CD14-positive monocyte (primary cell): ENCODE measurements at regions not wholly inside any gene's neighbourhood (a gene's known extent, or its start where the extent isn't known, plus 50 kb on each side); places are given as distances from the start of the nearest gene placed in this dataset.

Source experiments
- DNase-seq, 3 donors: peaks; one replicate each; pipeline ENCODE4 v3.0.0-alpha.2; 2011 to 2022
- H2AFZ ChIP-seq: 2 replicates; pipeline ENCODE4 v1.6.0; 2012; ENCODE audit warnings: mild to moderate bottlenecking, low read depth, low read length, inconsistent platforms; ENCODE audit not compliant: insufficient read depth, poor library complexity, severe bottlenecking
- H3K27ac ChIP-seq, 2 donors: 1 replicate in 1 of 2; 2 replicates in 1 of 2; pipeline ENCODE4 v1.5.1; 2012 to 2013; ENCODE audit warnings: low read length in 2 of 2, control low read depth in 1 of 2, inconsistent platforms in 1 of 2, low read depth in 1 of 2, mild to moderate bottlenecking in 1 of 2
- H3K27me3 ChIP-seq, 2 donors: one replicate each; pipeline versions ENCODE4 v1.6.0 to v1.6.1; 2011 to 2013; ENCODE audit warnings: low read length in 2 of 2; ENCODE audit not compliant: control insufficient read depth in 2 of 2, insufficient read depth in 2 of 2
- H3K36me3 ChIP-seq, 2 donors: replicated peaks in 1 of 2; 1 replicate in 1 of 2; 2 replicates in 1 of 2; pipeline versions ENCODE4 v1.5.1 to v1.6.1; 2012 to 2013; ENCODE audit warnings: low read length in 2 of 2, control low read depth in 1 of 2, inconsistent platforms in 1 of 2, mild to moderate bottlenecking in 1 of 2; ENCODE audit not compliant: insufficient read depth in 2 of 2, control insufficient read depth in 1 of 2
- H3K4me1 ChIP-seq, 2 donors: 1 replicate in 1 of 2; 2 replicates in 1 of 2; pipeline versions ENCODE4 v1.5.1 to v1.6.1; 2012 to 2013; ENCODE audit warnings: low read length in 2 of 2, control low read depth in 1 of 2, inconsistent platforms in 1 of 2, mild to moderate bottlenecking in 1 of 2, moderate library complexity in 1 of 2; ENCODE audit not compliant: insufficient read depth in 2 of 2, control insufficient read depth in 1 of 2
- H3K4me2 ChIP-seq: replicated peaks from 2 replicates; pipeline ENCODE3; 2012; ENCODE audit warnings: low read length, moderate library complexity, mild to moderate bottlenecking; ENCODE audit not compliant: poor library complexity, severe bottlenecking; ENCODE audit errors: extremely low read depth
- H3K4me3 ChIP-seq, 3 experiments: fragments of 200-600 bp in 1 of 3; sonication (generic) in 1 of 3; replicated peaks in 1 of 3; 1 replicate in 2 of 3; 2 replicates in 1 of 3; pipeline ENCODE4 v1.5.1; 2011 to 2013; ENCODE audit warnings: low read length in 3 of 3, mild to moderate bottlenecking in 3 of 3, control low read depth in 2 of 3, low read depth in 2 of 3, inconsistent platforms in 1 of 3, moderate library complexity in 1 of 3
- H3K79me2 ChIP-seq: 2 replicates; pipeline ENCODE4 v1.6.0; 2012; ENCODE audit warnings: mild to moderate bottlenecking, control low read depth, inconsistent platforms, low read length, moderate library complexity; ENCODE audit not compliant: insufficient read depth
- H3K9ac ChIP-seq: 2 replicates; pipeline ENCODE4 v1.6.0; 2017; ENCODE audit warnings: low read length, mild to moderate bottlenecking; ENCODE audit not compliant: insufficient read depth, poor library complexity, severe bottlenecking
- H3K9me3 ChIP-seq, 2 donors: replicated peaks in 1 of 2; 1 replicate in 1 of 2; 2 replicates in 1 of 2; pipeline versions ENCODE4 v1.5.1 to v1.6.1; 2012 to 2013; ENCODE audit warnings: low read length in 2 of 2, control low read depth in 1 of 2; ENCODE audit not compliant: control insufficient read depth in 1 of 2, insufficient read depth in 1 of 2
- H4K20me1 ChIP-seq: 2 replicates; pipeline ENCODE4 v1.6.0; 2012; ENCODE audit warnings: mild to moderate bottlenecking, low read length, control low read depth, moderate library complexity; ENCODE audit not compliant: insufficient read depth
- H3K27ac Mint-ChIP-seq, 7 donors: one replicate each; pipeline ENCODE4 v1.8.0; 2020; ENCODE audit warnings: mild to moderate bottlenecking in 7 of 7, mixed read lengths in 7 of 7, moderate library complexity in 6 of 7, inconsistent platforms in 2 of 7
- H3K27me3 Mint-ChIP-seq, 3 donors: one replicate each; pipeline ENCODE4 v1.8.0; 2021 to 2022; ENCODE audit warnings: low read depth in 3 of 3, mild to moderate bottlenecking in 3 of 3, mixed read lengths in 3 of 3, moderate library complexity in 3 of 3, inconsistent platforms in 1 of 3
- H3K36me3 Mint-ChIP-seq, 2 donors: one replicate each; pipeline ENCODE4 v1.8.0; 2020; ENCODE audit warnings: mixed read lengths in 2 of 2, inconsistent platforms in 1 of 2, mild to moderate bottlenecking in 1 of 2
- H3K4me1 Mint-ChIP-seq: one replicate; pipeline ENCODE4 v1.8.0; 2020; ENCODE audit warnings: mild to moderate bottlenecking, mixed read lengths
- H3K4me3 Mint-ChIP-seq, 2 donors: one replicate each; pipeline ENCODE4 v1.8.0; 2020; ENCODE audit warnings: mild to moderate bottlenecking in 2 of 2, mixed read lengths in 2 of 2, moderate library complexity in 1 of 2
- H3K9me3 Mint-ChIP-seq, 7 donors: one replicate each; pipeline ENCODE4 v1.8.0; 2020 to 2022; ENCODE audit warnings: mixed read lengths in 7 of 7, mild to moderate bottlenecking in 6 of 7, moderate library complexity in 6 of 7, inconsistent platforms in 2 of 7
- WGBS: methylation state at CpG from one replicate; pipeline ENCODE4 v1.1.5; 2013; ENCODE audit warnings: missing lambda C conversion rate; ENCODE audit not compliant: insufficient coverage; 5-methylcytosine and 5-hydroxymethylcytosine counted together
- intact Hi-C, 2 donors: fragments of 100-400 bp; cut with micrococcal nuclease; formaldehyde crosslinking; loops; one replicate each; pipeline versions ENCODE4 v1.15.0 to v1.15.1; 2023
- TF ChIP-seq, protein P1 (sequence below): fragments of 200-600 bp; IDR thresholded peaks from one replicate; pipeline ENCODE4 v1.8.0; 2022; ENCODE audit warnings: antibody characterized with exemption, mild to moderate bottlenecking

DNA sequence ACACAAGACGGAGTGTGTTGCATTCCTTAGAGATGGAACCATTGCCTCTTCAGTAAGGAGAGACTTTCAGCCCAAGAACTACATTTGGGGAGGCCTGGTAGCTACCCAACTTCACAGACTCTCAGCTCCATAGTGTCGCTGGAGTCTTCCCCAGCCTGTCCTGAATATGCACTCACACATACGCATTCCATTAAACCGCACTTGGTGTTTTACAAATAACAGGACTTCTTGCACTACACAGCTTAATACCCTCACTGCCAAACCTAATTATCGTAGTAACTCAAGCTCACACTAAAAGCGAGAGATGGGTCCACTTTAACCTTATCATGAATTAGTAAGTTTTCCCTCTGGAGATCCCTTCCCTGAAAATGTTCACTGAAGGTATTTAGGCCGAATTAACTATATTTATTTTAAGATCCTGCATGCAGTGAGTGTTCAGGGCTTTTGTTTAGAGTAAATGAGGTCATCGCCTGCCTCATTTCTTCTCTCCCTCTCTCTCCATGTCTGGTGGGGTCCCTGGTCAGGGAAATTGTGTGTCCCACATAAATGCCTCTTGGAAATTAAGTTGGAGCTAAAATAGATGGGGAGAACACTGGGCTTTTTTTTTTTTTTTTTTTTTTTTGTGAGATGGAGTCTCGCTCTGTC, 171.9 kb downstream of the FAM43A start:
- Histone ChIP-seq H3K9me3 (no peaks in the 10 kb centered on the region), H3K79me2 (no peaks in the 10 kb centered on the region), H3K4me2 (no peak overlapping the region), H3K27me3 (no peaks in the 10 kb centered on the region), H3K27ac (no peak overlapping the region), H3K4me1 (peaks cover 32 to 35% of the 10 kb centered on the region in 2 donors), H4K20me1 (no peaks in the 10 kb centered on the region), H2AFZ (no peak overlapping the region), H3K9ac (no peak overlapping the region), H3K4me3 (no peak overlapping the region), H3K36me3 (no peaks in the 10 kb centered on the region)
- DNase-seq: no peak
- Mint-ChIP-seq H3K4me3 (no peak overlapping the region), H3K36me3 (no peaks in the 10 kb centered on the region), H3K9me3 (peaks cover 0 to 2% (median 0%) of the 10 kb centered on the region in 7 donors), H3K27me3 (peaks cover 0 to 3% (median 2%) of the 10 kb centered on the region in 3 donors), H3K4me1 (peaks cover 32% of the 10 kb centered on the region), H3K27ac (no peak overlapping the region)
- TF ChIP-seq, protein P1, sequence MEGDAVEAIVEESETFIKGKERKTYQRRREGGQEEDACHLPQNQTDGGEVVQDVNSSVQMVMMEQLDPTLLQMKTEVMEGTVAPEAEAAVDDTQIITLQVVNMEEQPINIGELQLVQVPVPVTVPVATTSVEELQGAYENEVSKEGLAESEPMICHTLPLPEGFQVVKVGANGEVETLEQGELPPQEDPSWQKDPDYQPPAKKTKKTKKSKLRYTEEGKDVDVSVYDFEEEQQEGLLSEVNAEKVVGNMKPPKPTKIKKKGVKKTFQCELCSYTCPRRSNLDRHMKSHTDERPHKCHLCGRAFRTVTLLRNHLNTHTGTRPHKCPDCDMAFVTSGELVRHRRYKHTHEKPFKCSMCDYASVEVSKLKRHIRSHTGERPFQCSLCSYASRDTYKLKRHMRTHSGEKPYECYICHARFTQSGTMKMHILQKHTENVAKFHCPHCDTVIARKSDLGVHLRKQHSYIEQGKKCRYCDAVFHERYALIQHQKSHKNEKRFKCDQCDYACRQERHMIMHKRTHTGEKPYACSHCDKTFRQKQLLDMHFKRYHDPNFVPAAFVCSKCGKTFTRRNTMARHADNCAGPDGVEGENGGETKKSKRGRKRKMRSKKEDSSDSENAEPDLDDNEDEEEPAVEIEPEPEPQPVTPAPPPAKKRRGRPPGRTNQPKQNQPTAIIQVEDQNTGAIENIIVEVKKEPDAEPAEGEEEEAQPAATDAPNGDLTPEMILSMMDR: no peak
- 100% methylated on average over 4 of the region's 9 CpGs for WGBS
- intact Hi-C loops: loop anchor here in 1 of 2 donors (10.0 kb wide), 1 partner anchor 173 kb away; the partner anchor contains the start of gene FAM43A

DNA sequence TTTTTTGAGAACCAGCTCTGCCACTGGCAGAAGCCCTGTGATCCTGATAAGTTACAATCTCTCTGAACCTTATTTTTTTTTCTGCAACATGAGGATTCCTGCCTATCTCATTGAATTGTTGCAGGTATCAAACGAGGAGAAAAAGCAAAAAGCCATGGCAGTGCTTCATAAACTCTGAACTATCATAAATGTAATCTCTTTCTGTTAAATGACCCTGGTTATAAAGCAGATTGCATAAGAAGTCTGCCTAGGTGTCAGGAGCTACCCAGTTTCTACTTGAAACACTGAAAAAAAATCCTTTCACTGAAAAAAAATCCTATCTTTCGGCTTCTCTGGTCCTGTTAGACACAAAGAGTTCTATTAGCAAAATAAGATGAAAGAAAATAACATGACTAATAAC, 172.7 kb downstream of the FAM43A start:
- H3K27ac ChIP-seq: no peak overlapping the region
- peaks cover 32 to 35% of the 10 kb centered on the region in 2 donors for H3K4me1 ChIP-seq
- intact Hi-C loops: loop anchor here in 1 of 2 donors (10.0 kb wide), 1 partner anchor 174 kb away; the partner anchor contains the start of gene FAM43A
- no peaks in the 10 kb centered on the region for H3K79me2 ChIP-seq
- no peak overlapping the region for H2AFZ ChIP-seq
- H3K9ac ChIP-seq: no peak overlapping the region
- H4K20me1 ChIP-seq: no peaks in the 10 kb centered on the region
- no peak overlapping the region for H3K4me3 ChIP-seq
- TF ChIP-seq, protein P1: no peak
- Mint-ChIP-seq H3K9me3 (peaks cover 0 to 2% (median 0%) of the 10 kb centered on the region in 7 donors), H3K27ac (no peak overlapping the region), H3K4me3 (no peak overlapping the region), H3K36me3 (peaks cover 0 to 2% of the 10 kb centered on the region in 2 donors), H3K27me3 (peaks cover 1 to 2% (median 2%) of the 10 kb centered on the region in 3 donors), H3K4me1 (peaks cover 32% of the 10 kb centered on the region)
- no peaks in the 10 kb centered on the region for H3K36me3 ChIP-seq
- no peak overlapping the region for H3K4me2 ChIP-seq
- no CpG with 5 or more reads among the region's 2 CpGs for WGBS
- no peaks in the 10 kb centered on the region for H3K9me3 ChIP-seq
- no peak for DNase-seq
- H3K27me3 ChIP-seq: no peaks in the 10 kb centered on the region
